Choroid plexus epithelial cell (primary cell): ENCODE measurements at regions not wholly inside any gene's neighbourhood (a gene's known extent, or its start where the extent isn't known, plus 50 kb on each side); places are given as distances from the start of the nearest gene placed in this dataset.

ENCODE experiments used
- DNase-seq: peaks from one replicate; pipeline ENCODE4 v3.0.0-alpha.2; 2010; ENCODE audit warnings: low read depth
- H3K4me3 ChIP-seq: 2 replicates; pipeline ENCODE4 v1.5.1; 2011; ENCODE audit warnings: low read depth, mild to moderate bottlenecking, control low read depth, low read length, moderate library complexity
- CTCF ChIP-seq: conservative IDR thresholded peaks from 2 replicates; pipeline ENCODE4 v1.5.1; 2011; ENCODE audit warnings: low read depth, mild to moderate bottlenecking, control low read depth, inconsistent platforms, low read length, moderate library complexity

DNA sequence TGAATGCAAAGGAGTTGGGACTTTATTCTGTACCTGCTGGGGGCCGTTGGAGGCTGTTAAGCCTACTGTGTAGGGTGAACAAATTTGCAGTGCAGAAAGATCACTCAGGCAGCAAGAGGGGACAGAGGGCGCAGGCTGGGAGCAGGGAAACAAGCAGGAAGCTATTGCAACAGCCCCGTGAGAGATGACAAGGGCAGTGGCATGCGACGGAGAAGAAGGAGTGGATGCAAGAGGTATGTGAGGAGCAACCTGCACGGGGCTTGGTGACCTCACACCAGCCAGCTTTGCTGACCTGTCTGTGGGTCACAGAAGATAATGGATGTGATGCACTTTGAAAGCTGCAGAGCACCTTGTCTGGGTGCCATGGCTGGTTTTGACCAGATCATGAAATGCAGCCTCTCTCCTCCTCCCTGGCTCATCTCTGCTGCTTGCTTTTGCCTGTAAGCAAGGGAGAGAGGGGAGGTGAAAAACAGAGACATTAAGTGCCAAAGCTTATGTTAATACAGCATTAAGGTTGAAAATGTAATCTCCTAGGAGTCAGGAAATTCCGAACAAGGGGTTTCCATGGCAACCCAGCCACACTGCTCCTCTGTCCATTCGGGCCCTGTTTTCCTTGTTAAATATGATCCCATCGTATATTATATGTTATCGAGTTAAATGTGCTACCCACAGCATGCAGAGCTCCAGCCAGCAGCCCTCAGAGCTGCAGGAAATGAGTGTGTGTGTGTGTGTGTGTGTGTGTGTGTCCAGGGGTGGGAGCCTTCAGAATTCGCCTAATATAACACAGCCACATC, 314.3 kb upstream of the ZMIZ1 start:
- no peak overlapping the region for H3K4me3 ChIP-seq
- TF ChIP-seq CTCF: no peak
- DNase-seq: peak; percentile 90

- DNase-seq: no peak
- no peak for TF ChIP-seq CTCF
- no peak overlapping the region for H3K4me3 ChIP-seq
These were observed 313.6 kb upstream of the ZMIZ1 start for GRCh38 chr10:78755063-78755701.

- no peak for TF ChIP-seq CTCF
- DNase-seq: no peak
- no peak overlapping the region for H3K4me3 ChIP-seq
These were observed 312.8 kb upstream of the ZMIZ1 start for GRCh38 chr10:78755877-78756455.

GRCh38 chr10:78756604-78757343, 312.0 kb upstream of the ZMIZ1 start:
- DNase-seq: peak; percentile 96
- TF ChIP-seq CTCF: no peak
- no peak overlapping the region for H3K4me3 ChIP-seq

DNA sequence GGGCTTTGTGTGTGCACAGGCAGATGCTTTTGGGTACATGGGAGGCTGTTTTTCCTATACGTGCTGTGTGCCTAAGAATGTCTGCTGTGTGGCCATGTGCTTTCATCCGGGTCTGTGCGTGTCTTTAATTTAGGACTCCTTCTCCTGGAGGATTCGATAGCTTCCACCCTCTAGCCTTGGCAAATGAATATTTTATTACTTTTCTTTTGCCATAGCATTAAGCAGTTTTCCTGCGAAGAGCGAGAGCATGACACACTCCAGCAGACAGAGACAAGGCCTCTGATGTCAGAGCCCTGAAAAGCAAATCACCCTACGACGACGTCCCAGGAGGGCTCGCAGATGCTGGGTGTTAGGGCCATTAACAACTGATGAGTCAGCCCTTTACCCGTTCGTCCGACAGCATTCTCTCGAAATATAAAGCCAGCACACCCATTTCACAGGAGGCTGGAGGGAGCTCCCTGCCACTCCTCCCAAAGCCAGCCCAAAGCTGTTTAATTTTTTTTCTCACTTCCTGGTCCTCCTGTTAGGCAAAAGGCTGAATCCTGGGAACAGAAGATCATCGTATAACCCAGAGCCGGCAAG, 311.3 kb upstream of the ZMIZ1 start:
- DNase-seq: peak; percentile 61
- no peak for TF ChIP-seq CTCF
- H3K4me3 ChIP-seq: no peak overlapping the region

DNA sequence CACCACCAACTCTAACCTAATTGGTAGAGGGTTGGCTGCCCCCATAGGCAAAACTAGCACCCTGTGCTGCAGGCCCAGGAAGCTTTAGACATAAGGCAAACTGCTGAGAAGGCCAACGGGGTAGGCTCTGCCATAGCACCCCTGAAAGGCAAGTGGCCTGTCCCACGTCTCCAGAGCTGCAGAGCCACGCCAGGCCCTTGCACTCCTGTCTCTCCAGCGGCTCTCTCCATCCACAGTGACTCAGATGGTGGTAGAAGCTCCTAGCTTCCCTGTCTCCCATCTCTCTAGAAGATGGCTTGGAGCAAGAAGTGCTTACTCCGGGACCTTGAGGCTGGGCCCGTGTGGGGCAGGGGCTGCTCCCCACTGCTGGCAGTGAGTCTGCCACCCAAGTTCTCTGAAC, 310.6 kb upstream of the ZMIZ1 start:
- no peak for DNase-seq
- no peak for TF ChIP-seq CTCF
- no peak overlapping the region for H3K4me3 ChIP-seq
